ENCODE measurements at regions not wholly inside any gene's neighbourhood (a gene's known extent, or its start where the extent isn't known, plus 50 kb on each side); places are given as distances from the start of the nearest gene placed in this dataset.

- TF ChIP-seq, protein P1, sequence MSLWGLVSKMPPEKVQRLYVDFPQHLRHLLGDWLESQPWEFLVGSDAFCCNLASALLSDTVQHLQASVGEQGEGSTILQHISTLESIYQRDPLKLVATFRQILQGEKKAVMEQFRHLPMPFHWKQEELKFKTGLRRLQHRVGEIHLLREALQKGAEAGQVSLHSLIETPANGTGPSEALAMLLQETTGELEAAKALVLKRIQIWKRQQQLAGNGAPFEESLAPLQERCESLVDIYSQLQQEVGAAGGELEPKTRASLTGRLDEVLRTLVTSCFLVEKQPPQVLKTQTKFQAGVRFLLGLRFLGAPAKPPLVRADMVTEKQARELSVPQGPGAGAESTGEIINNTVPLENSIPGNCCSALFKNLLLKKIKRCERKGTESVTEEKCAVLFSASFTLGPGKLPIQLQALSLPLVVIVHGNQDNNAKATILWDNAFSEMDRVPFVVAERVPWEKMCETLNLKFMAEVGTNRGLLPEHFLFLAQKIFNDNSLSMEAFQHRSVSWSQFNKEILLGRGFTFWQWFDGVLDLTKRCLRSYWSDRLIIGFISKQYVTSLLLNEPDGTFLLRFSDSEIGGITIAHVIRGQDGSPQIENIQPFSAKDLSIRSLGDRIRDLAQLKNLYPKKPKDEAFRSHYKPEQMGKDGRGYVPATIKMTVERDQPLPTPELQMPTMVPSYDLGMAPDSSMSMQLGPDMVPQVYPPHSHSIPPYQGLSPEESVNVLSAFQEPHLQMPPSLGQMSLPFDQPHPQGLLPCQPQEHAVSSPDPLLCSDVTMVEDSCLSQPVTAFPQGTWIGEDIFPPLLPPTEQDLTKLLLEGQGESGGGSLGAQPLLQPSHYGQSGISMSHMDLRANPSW (CRISPR knock-in tag; conservative IDR thresholded peaks at IDR 0.05; ENCODE audit: low read depth), result no peak
- no peak for TF ChIP-seq PRDM15 (CRISPR knock-in tag; IDR thresholded peaks at IDR 0.05)
Observed at GRCh38 chr15:93859176-93859575, 372.2 kb upstream of the MCTP2 start (continued).

DNA sequence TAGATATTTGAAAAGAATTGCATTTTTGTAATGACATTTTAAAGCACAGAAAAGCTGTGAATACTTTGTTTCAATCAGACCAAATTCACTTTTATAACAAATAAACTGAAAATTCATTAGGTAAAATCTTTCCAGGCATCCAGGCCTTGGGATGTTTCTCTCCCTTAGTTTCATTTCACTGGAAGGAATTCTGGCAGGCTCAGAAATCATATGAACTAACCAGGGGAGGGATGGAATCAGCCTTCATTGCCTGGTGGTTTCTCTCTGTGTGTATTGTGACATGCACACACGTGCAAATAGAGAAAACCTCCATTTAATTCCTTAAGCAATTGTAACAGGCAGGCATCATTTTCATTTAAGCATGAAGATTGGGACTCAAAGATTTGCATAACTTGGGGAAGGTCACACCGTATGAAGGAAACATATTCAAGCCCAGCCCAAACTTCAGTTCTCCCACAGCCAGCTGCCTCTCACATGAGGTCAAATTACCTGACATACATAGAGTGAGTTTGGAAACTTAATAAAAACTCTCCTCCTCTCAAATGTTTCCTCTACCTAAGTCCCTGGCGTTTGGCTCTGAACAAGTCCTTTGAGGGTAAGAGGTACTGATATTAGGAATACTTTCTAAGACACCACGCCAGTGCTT is 376.1 kb upstream of the MCTP2 start:
- POLR2A ChIA-PET, result no interaction called here
- H3K27ac Mint-ChIP-seq, result no peak overlapping the region
- CTCF ChIA-PET, result no interaction called here
- no peaks in the 10 kb centered on the region for H3K36me3 Mint-ChIP-seq
- TF ChIP-seq ZNF138 (CRISPR knock-in tag; conservative IDR thresholded peaks at IDR 0.05) (no peak), FOXK1 (CRISPR knock-in tag; IDR thresholded peaks at IDR 0.05) (no peak), KAT7 (CRISPR knock-in tag; IDR thresholded peaks at IDR 0.05; ENCODE audit: borderline replicate concordance) (no peak), GTF2I (CRISPR knock-in tag; conservative IDR thresholded peaks at IDR 0.05) (no peak), ATF1 (CRISPR knock-in tag; IDR thresholded peaks at IDR 0.05) (no peak), NR2C2 (CRISPR knock-in tag; IDR thresholded peaks at IDR 0.05) (no peak), MYBL2 (CRISPR knock-in tag; IDR thresholded peaks at IDR 0.05) (no peak), ZNF121 (CRISPR knock-in tag; IDR thresholded peaks at IDR 0.05) (no peak)
- TF ChIP-seq, protein P2, sequence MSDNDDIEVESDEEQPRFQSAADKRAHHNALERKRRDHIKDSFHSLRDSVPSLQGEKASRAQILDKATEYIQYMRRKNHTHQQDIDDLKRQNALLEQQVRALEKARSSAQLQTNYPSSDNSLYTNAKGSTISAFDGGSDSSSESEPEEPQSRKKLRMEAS (CRISPR knock-in tag; IDR thresholded peaks at IDR 0.05), result no peak
- no peak for DNase-seq (ENCODE audit: low spot score)
- ATAC-seq, result no peak
- H3K27me3 Mint-ChIP-seq (ENCODE audit: low read depth), result no peaks in the 10 kb centered on the region
- H3K4me3 Mint-ChIP-seq, result no peak overlapping the region
- H3K4me1 Mint-ChIP-seq, result peaks cover 2% of the 10 kb centered on the region; the same call in 1 of the 2 replicates
- H3K9me3 Mint-ChIP-seq, result no peaks in the 10 kb centered on the region

GRCh38 chr15:93854088-93854487 is 377.3 kb upstream of the MCTP2 start:
- no peak for DNase-seq (ENCODE audit: low spot score)
- ATAC-seq, result no peak
- Mint-ChIP-seq H3K9me3 (no peaks in the 10 kb centered on the region), H3K36me3 (no peaks in the 10 kb centered on the region), H3K27ac (no peak overlapping the region), H3K4me3 (no peak overlapping the region), H3K4me1 (peaks cover 9% of the 10 kb centered on the region), H3K27me3 (ENCODE audit: low read depth) (no peaks in the 10 kb centered on the region; the same call in 1 of the 2 replicates)
- POLR2A ChIA-PET, result no interaction called here
- CTCF ChIA-PET, result no interaction called here
- TF ChIP-seq HMGA2 (CRISPR knock-in tag; IDR thresholded peaks at IDR 0.05) (no peak), ZNF121 (CRISPR knock-in tag; IDR thresholded peaks at IDR 0.05) (no peak), ZNF263 (CRISPR knock-in tag; IDR thresholded peaks at IDR 0.05; ENCODE audit: low read depth) (no peak), FOXP4 (CRISPR knock-in tag; IDR thresholded peaks at IDR 0.05) (no peak), SMAD3 (CRISPR knock-in tag; IDR thresholded peaks at IDR 0.05; ENCODE audit: borderline replicate concordance) (no peak), JAZF1 (CRISPR knock-in tag; IDR thresholded peaks at IDR 0.05) (no peak)
- TF ChIP-seq, protein P3, sequence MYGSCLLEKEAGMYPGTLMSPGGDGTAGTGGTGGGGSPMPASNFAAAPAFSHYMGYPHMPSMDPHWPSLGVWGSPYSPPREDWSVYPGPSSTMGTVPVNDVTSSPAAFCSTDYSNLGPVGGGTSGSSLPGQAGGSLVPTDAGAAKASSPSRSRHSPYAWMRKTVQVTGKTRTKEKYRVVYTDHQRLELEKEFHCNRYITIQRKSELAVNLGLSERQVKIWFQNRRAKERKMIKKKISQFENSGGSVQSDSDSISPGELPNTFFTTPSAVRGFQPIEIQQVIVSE (CRISPR knock-in tag; IDR thresholded peaks at IDR 0.05; ENCODE audit: borderline replicate concordance), result no peak
- TF ChIP-seq, protein P4, sequence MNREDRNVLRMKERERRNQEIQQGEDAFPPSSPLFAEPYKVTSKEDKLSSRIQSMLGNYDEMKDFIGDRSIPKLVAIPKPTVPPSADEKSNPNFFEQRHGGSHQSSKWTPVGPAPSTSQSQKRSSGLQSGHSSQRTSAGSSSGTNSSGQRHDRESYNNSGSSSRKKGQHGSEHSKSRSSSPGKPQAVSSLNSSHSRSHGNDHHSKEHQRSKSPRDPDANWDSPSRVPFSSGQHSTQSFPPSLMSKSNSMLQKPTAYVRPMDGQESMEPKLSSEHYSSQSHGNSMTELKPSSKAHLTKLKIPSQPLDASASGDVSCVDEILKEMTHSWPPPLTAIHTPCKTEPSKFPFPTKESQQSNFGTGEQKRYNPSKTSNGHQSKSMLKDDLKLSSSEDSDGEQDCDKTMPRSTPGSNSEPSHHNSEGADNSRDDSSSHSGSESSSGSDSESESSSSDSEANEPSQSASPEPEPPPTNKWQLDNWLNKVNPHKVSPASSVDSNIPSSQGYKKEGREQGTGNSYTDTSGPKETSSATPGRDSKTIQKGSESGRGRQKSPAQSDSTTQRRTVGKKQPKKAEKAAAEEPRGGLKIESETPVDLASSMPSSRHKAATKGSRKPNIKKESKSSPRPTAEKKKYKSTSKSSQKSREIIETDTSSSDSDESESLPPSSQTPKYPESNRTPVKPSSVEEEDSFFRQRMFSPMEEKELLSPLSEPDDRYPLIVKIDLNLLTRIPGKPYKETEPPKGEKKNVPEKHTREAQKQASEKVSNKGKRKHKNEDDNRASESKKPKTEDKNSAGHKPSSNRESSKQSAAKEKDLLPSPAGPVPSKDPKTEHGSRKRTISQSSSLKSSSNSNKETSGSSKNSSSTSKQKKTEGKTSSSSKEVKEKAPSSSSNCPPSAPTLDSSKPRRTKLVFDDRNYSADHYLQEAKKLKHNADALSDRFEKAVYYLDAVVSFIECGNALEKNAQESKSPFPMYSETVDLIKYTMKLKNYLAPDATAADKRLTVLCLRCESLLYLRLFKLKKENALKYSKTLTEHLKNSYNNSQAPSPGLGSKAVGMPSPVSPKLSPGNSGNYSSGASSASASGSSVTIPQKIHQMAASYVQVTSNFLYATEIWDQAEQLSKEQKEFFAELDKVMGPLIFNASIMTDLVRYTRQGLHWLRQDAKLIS (CRISPR knock-in tag; IDR thresholded peaks at IDR 0.05; ENCODE audit: borderline replicate concordance), result no peak
